Loucy (cell line): ENCODE measurements at regions not wholly inside any gene's neighbourhood (a gene's known extent, or its start where the extent isn't known, plus 50 kb on each side); places are given as distances from the start of the nearest gene placed in this dataset.
"Not testable (repeated sequence)": the region's sequence is repeated elsewhere in the genome, so short reads cannot be mapped to it uniquely, and the experiment has no call there.

Experiments
- EZH2phosphoT487 ChIP-seq: fragments of 200-600 bp; IDR thresholded peaks from 2 replicates; pipeline ENCODE4 v1.6.1; 2018; ENCODE audit warnings: antibody characterized with exemption, mild to moderate bottlenecking, moderate library complexity, borderline replicate concordance
- TF ChIP-seq, protein P1 (sequence below): fragments of 200-600 bp; sonication (generic); conservative IDR thresholded peaks from 2 replicates; pipeline ENCODE4 v1.5.1; 2014; ENCODE audit warnings: mild to moderate bottlenecking, antibody characterized with exemption, low read length

DNA sequence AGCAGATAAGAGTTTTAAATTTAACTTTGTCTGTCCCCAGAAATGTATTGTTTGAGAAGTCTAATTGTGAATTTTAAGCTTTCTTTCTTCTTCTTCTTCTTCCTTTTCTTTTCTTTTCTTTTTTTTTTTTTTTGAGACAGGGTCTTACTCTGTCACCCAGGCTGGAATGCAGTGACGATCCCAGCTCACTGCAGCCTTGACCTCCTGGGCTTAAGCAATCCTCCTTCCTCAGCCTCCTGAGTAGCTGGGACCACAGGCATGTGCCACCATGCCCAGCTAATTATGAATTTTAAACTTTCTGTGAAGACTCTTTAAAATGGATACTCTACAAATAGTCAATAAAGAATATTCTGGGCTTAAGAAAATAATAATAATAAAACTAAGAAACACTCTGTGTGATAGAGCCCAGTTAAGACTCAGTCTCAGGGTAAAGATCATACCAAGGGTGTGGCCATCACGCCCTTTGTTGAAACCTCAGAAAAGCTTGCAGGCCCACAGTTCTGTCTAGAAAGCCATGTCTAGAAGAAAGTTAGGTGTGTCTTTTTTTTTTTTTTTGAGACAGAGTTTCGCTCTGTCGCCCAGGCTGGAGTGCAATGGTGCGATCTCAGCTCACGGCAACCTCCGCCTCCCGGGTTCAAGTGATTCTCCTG, 177.3 kb downstream of the C9orf50 start:
- TF ChIP-seq, protein P1, sequence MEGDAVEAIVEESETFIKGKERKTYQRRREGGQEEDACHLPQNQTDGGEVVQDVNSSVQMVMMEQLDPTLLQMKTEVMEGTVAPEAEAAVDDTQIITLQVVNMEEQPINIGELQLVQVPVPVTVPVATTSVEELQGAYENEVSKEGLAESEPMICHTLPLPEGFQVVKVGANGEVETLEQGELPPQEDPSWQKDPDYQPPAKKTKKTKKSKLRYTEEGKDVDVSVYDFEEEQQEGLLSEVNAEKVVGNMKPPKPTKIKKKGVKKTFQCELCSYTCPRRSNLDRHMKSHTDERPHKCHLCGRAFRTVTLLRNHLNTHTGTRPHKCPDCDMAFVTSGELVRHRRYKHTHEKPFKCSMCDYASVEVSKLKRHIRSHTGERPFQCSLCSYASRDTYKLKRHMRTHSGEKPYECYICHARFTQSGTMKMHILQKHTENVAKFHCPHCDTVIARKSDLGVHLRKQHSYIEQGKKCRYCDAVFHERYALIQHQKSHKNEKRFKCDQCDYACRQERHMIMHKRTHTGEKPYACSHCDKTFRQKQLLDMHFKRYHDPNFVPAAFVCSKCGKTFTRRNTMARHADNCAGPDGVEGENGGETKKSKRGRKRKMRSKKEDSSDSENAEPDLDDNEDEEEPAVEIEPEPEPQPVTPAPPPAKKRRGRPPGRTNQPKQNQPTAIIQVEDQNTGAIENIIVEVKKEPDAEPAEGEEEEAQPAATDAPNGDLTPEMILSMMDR, result not testable (repeated sequence)
- TF ChIP-seq EZH2phosphoT487, result not testable (repeated sequence)
